Activated T-helper 1 cell treated with anti-CD3 and anti-CD28 coated beads, Interleukin-12 subunit alpha, Interleukin-12 subunit beta, Interleukin-2, Interleukin-4 antibody, amounts not matched to agents 30 ng/mL and 10 ng/mL and 1 ng/mL, durations not matched to agents 14 hours and 24 hours and 36 hours (primary cell): ENCODE measurements at regions not wholly inside any gene's neighbourhood (a gene's known extent, or its start where the extent isn't known, plus 50 kb on each side); places are given as distances from the start of the nearest gene placed in this dataset.

ENCODE experiments used
- DNase-seq: peaks from one replicate; pipeline ENCODE4 v3.0.0; 2021; ENCODE audit warnings: low spot score
- H3K27ac Mint-ChIP-seq: one replicate; pipeline ENCODE4 v1.8.0; 2021; ENCODE audit warnings: mild to moderate bottlenecking, mixed read lengths
- H3K27me3 Mint-ChIP-seq: one replicate; pipeline ENCODE4 v1.8.0; 2022; ENCODE audit warnings: mild to moderate bottlenecking, moderate library complexity, mixed read lengths; ENCODE audit not compliant: insufficient read depth
- H3K36me3 Mint-ChIP-seq: one replicate; pipeline ENCODE4 v1.8.0; 2021; ENCODE audit warnings: low read depth, mixed read lengths
- H3K4me1 Mint-ChIP-seq: one replicate; pipeline ENCODE4 v1.8.0; 2021; ENCODE audit warnings: low read depth, mixed read lengths
- H3K4me3 Mint-ChIP-seq: one replicate; pipeline ENCODE4 v1.8.0; 2021; ENCODE audit warnings: mild to moderate bottlenecking, moderate library complexity, mixed read lengths
- H3K9me3 Mint-ChIP-seq: one replicate; pipeline ENCODE4 v1.8.0; 2021; ENCODE audit warnings: mixed read lengths
- intact Hi-C: fragments of 100-400 bp; cut with micrococcal nuclease; formaldehyde crosslinking; loops from one replicate; pipeline ENCODE4 v1.15.1; 2024

GRCh38 chrX:110871839-110872238, 76.2 kb upstream of the CHRDL1 start:
- Mint-ChIP-seq H3K27me3 (no peaks in the 10 kb centered on the region), H3K4me1 (no peaks in the 10 kb centered on the region), H3K4me3 (no peak overlapping the region), H3K36me3 (no peaks in the 10 kb centered on the region), H3K27ac (no peak overlapping the region), H3K9me3 (no peaks in the 10 kb centered on the region)
- no peak for DNase-seq
- intact Hi-C loops = no loop called here

GRCh38 chrX:110866421-110866820, 70.8 kb upstream of the CHRDL1 start:
- Mint-ChIP-seq H3K4me3 (no peak overlapping the region), H3K9me3 (no peaks in the 10 kb centered on the region), H3K4me1 (no peaks in the 10 kb centered on the region), H3K27me3 (peaks cover 4% of the 10 kb centered on the region), H3K27ac (no peak overlapping the region), H3K36me3 (no peaks in the 10 kb centered on the region)
- intact Hi-C loops = no loop called here
- DNase-seq = no peak

- H3K4me3 Mint-ChIP-seq = no peak overlapping the region
- H3K4me1 Mint-ChIP-seq = no peaks in the 10 kb centered on the region
- H3K27ac Mint-ChIP-seq = no peak overlapping the region
- no peaks in the 10 kb centered on the region for H3K9me3 Mint-ChIP-seq
- H3K36me3 Mint-ChIP-seq = no peaks in the 10 kb centered on the region
- intact Hi-C loops = no loop called here
- peaks cover 4% of the 10 kb centered on the region for H3K27me3 Mint-ChIP-seq
- DNase-seq = no peak
Measured at GRCh38 chrX:110863883-110864282, 68.3 kb upstream of the CHRDL1 start.

GRCh38 chrX:110858565-110858964, 62.9 kb upstream of the CHRDL1 start:
- no peak for DNase-seq
- Mint-ChIP-seq H3K27ac (no peak overlapping the region), H3K36me3 (no peaks in the 10 kb centered on the region), H3K27me3 (peaks cover 5% of the 10 kb centered on the region), H3K9me3 (no peaks in the 10 kb centered on the region), H3K4me3 (no peak overlapping the region), H3K4me1 (no peaks in the 10 kb centered on the region)
- intact Hi-C loops = no loop called here

GRCh38 chrX:110853610-110854009, 58.0 kb upstream of the CHRDL1 start:
- intact Hi-C loops = loop anchor here (5.0 kb wide), 1 partner anchor 389 kb away; no protein-coding TSS in a partner anchor
- Mint-ChIP-seq H3K4me3 (no peak overlapping the region), H3K27ac (no peak overlapping the region), H3K36me3 (no peaks in the 10 kb centered on the region), H3K9me3 (no peaks in the 10 kb centered on the region), H3K27me3 (peaks cover 1% of the 10 kb centered on the region), H3K4me1 (no peaks in the 10 kb centered on the region)
- DNase-seq = no peak

- no peaks in the 10 kb centered on the region for H3K4me1 Mint-ChIP-seq
- no peaks in the 10 kb centered on the region for H3K36me3 Mint-ChIP-seq
- H3K9me3 Mint-ChIP-seq = no peaks in the 10 kb centered on the region
- H3K27me3 Mint-ChIP-seq = no peaks in the 10 kb centered on the region
- no peak for DNase-seq
- H3K4me3 Mint-ChIP-seq = no peak overlapping the region
- intact Hi-C loops = loop anchor here (5.0 kb wide), 1 partner anchor 390 kb away; no protein-coding TSS in a partner anchor
- no peak overlapping the region for H3K27ac Mint-ChIP-seq
Measured at GRCh38 chrX:110852180-110852579, 56.6 kb upstream of the CHRDL1 start.

- intact Hi-C loops = loop anchor here (5.0 kb wide), 1 partner anchor 391 kb away; no protein-coding TSS in a partner anchor
- Mint-ChIP-seq H3K9me3 (no peaks in the 10 kb centered on the region), H3K36me3 (no peaks in the 10 kb centered on the region), H3K4me1 (no peaks in the 10 kb centered on the region), H3K27me3 (no peaks in the 10 kb centered on the region), H3K4me3 (no peak overlapping the region), H3K27ac (no peak overlapping the region)
- DNase-seq = no peak
Measured at GRCh38 chrX:110851780-110852179, 56.2 kb upstream of the CHRDL1 start.

GRCh38 chrX:110847334-110847733, 51.7 kb upstream of the CHRDL1 start:
- Mint-ChIP-seq H3K36me3 (no peaks in the 10 kb centered on the region), H3K27me3 (no peaks in the 10 kb centered on the region), H3K27ac (no peak overlapping the region), H3K4me3 (no peak overlapping the region), H3K9me3 (no peaks in the 10 kb centered on the region), H3K4me1 (no peaks in the 10 kb centered on the region)
- intact Hi-C loops = loop anchor here (1.0 kb wide), 1 partner anchor 397 kb away; no protein-coding TSS in a partner anchor
- DNase-seq = peak; percentile 0

- Mint-ChIP-seq H3K27me3 (no peaks in the 10 kb centered on the region), H3K4me1 (no peaks in the 10 kb centered on the region), H3K27ac (no peak overlapping the region), H3K36me3 (no peaks in the 10 kb centered on the region), H3K9me3 (no peaks in the 10 kb centered on the region), H3K4me3 (no peak overlapping the region)
- no peak for DNase-seq
- intact Hi-C loops = no loop called here
Measured at GRCh38 chrX:110846071-110846470, 50.5 kb upstream of the CHRDL1 start.
